Neural progenitor cell (in vitro differentiated cells): ENCODE measurements at regions not wholly inside any gene's neighbourhood (a gene's known extent, or its start where the extent isn't known, plus 50 kb on each side); places are given as distances from the start of the nearest gene placed in this dataset.

Source experiments
- EZH2 ChIP-seq: fragments of 200-600 bp; sonication (generic); IDR thresholded peaks from 2 replicates; pipeline ENCODE4 v1.6.1; 2017; ENCODE audit warnings: antibody characterized with exemption, mild to moderate bottlenecking, moderate library complexity
- EZH2phosphoT487 ChIP-seq: fragments of 200-600 bp; sonication (generic); IDR thresholded peaks from 2 replicates; pipeline ENCODE4 v1.6.1; 2017; ENCODE audit warnings: antibody characterized with exemption
- TF ChIP-seq, protein P1 (sequence below): fragments of 200-600 bp; sonication (generic); IDR thresholded peaks from 2 replicates; pipeline ENCODE4 v1.5.1; 2017; ENCODE audit warnings: antibody characterized with exemption, mild to moderate bottlenecking

DNA sequence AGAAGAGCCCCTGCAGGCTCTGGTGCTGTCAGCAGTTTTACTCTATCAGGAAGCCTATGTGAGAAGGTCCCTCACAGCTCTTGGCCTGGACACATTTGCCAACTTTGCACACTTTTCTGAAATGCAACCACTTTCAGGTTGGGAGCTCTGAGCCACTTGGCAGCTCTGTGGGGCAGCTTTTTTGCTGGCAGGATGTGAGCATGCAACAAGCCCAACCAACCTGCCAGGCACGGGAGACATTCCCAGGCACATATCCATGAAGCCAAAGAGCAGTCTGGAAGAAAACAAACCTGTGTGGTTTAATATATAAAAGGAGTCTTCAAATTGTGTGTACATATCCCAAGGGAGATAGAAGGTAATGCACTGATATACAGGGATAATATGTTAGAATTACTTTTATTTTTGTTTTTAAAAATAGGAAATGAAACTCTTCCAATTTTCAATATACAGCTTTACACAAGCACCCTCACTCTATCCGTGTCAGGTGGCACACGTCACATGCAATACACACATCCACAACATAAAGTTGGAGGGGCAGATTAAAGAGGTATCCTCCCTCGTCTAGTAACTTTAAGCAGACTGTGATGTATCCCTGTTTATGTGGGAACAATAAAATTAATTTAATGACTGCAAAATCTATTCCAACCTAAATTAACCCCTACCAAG lies 57.4 kb upstream of the COX10 start:
- TF ChIP-seq, protein P1, sequence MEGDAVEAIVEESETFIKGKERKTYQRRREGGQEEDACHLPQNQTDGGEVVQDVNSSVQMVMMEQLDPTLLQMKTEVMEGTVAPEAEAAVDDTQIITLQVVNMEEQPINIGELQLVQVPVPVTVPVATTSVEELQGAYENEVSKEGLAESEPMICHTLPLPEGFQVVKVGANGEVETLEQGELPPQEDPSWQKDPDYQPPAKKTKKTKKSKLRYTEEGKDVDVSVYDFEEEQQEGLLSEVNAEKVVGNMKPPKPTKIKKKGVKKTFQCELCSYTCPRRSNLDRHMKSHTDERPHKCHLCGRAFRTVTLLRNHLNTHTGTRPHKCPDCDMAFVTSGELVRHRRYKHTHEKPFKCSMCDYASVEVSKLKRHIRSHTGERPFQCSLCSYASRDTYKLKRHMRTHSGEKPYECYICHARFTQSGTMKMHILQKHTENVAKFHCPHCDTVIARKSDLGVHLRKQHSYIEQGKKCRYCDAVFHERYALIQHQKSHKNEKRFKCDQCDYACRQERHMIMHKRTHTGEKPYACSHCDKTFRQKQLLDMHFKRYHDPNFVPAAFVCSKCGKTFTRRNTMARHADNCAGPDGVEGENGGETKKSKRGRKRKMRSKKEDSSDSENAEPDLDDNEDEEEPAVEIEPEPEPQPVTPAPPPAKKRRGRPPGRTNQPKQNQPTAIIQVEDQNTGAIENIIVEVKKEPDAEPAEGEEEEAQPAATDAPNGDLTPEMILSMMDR, result no peak
- no peak for TF ChIP-seq EZH2
- no peak for TF ChIP-seq EZH2phosphoT487
